CD4-positive, alpha-beta memory T cell (primary cell): ENCODE measurements at regions not wholly inside any gene's neighbourhood (a gene's known extent, or its start where the extent isn't known, plus 50 kb on each side); places are given as distances from the start of the nearest gene placed in this dataset.

ENCODE experiments used
- CTCF ChIA-PET: fragments of 350-600 bp; sonication (Branson Sonifier 250); formaldehyde crosslinking; loops from one replicate; lab custom pipeline; 2021; ENCODE audit warnings: inconsistent platforms; ENCODE audit not compliant: partially characterized antibody; lab: Charles Lee
- POLR2A ChIA-PET: fragments of 350-600 bp; sonication (Branson Sonifier 250); formaldehyde crosslinking; loops from one replicate; lab custom pipeline; 2021; ENCODE audit not compliant: partially characterized antibody; lab: Charles Lee
- DNase-seq, 5 donors: peaks; one replicate each; pipeline versions ENCODE4 v3.0.0 to v3.0.0-alpha.2; 2020 to 2022; ENCODE audit warnings: mixed read lengths in 1 of 5
- H3K27ac ChIP-seq: one replicate; pipeline ENCODE4 v1.7.0; 2013; ENCODE audit warnings: low read depth, low read length
- H3K27me3 ChIP-seq: 2 replicates; pipeline ENCODE4 v1.7.0; 2013; ENCODE audit warnings: mild to moderate bottlenecking, low read length, moderate library complexity; ENCODE audit not compliant: insufficient read depth
- H3K36me3 ChIP-seq: 2 replicates; pipeline ENCODE4 v1.7.0; 2013; ENCODE audit warnings: mild to moderate bottlenecking, low read length, moderate library complexity; ENCODE audit not compliant: insufficient read depth
- H3K4me1 ChIP-seq: 2 replicates; pipeline ENCODE4 v1.7.0; 2013; ENCODE audit warnings: mild to moderate bottlenecking, low read length, moderate library complexity; ENCODE audit not compliant: insufficient read depth
- H3K4me3 ChIP-seq, 2 donors: one replicate each; pipeline ENCODE4 v1.7.0; 2013; ENCODE audit warnings: low read length in 2 of 2, mild to moderate bottlenecking in 1 of 2
- H3K9me3 ChIP-seq, 2 donors: one replicate each; pipeline ENCODE4 v1.7.0; 2013; ENCODE audit warnings: low read length in 2 of 2, control low read depth in 1 of 2; ENCODE audit not compliant: control insufficient read depth in 1 of 2
- H3K27ac Mint-ChIP-seq, 7 donors: one replicate each; pipeline ENCODE4 v1.8.0; 2020 to 2021; ENCODE audit warnings: mixed read lengths in 7 of 7, mild to moderate bottlenecking in 6 of 7, inconsistent platforms in 3 of 7, moderate library complexity in 3 of 7
- H3K27me3 Mint-ChIP-seq, 2 donors: one replicate each; pipeline ENCODE4 v1.8.0; 2020 to 2021; ENCODE audit warnings: mixed read lengths in 2 of 2
- H3K36me3 Mint-ChIP-seq, 2 donors: one replicate each; pipeline ENCODE4 v1.8.0; 2020 to 2021; ENCODE audit warnings: mixed read lengths in 2 of 2, inconsistent platforms in 1 of 2, mild to moderate bottlenecking in 1 of 2
- H3K4me1 Mint-ChIP-seq, 4 donors: one replicate each; pipeline ENCODE4 v1.8.0; 2020 to 2021; ENCODE audit warnings: mixed read lengths in 4 of 4, mild to moderate bottlenecking in 1 of 4
- H3K4me3 Mint-ChIP-seq, 8 donors: one replicate each; pipeline ENCODE4 v1.8.0; 2020 to 2021; ENCODE audit warnings: mixed read lengths in 8 of 8, mild to moderate bottlenecking in 7 of 8, moderate library complexity in 6 of 8, inconsistent platforms in 3 of 8
- H3K9me3 Mint-ChIP-seq, 8 donors: one replicate each; pipeline ENCODE4 v1.8.0; 2020 to 2021; ENCODE audit warnings: mixed read lengths in 8 of 8, mild to moderate bottlenecking in 5 of 8, inconsistent platforms in 3 of 8, moderate library complexity in 1 of 8
- intact Hi-C: fragments of 100-400 bp; cut with micrococcal nuclease; formaldehyde crosslinking; loops from one replicate; pipeline ENCODE4 v1.15.1; 2023

- peaks cover 54% of the 10 kb centered on the region for H3K4me1 ChIP-seq
- DNase-seq: no peak
- peaks cover 2 to 51% (median 43%) of the 10 kb centered on the region in 8 donors for H3K9me3 Mint-ChIP-seq
- H3K4me3 ChIP-seq: no peak overlapping the region
- ChIA-PET POLR2A (interaction anchor here (1.3 to 2.4 kb wide), 2 partner anchors 9 to 20 kb away, joined by 3 to 9 read pairs; no protein-coding TSS in a partner anchor), CTCF (interaction anchor here (0.6 to 7.3 kb wide), 2 partner anchors 9 to 15 kb away, joined by 3 to 43 read pairs; no protein-coding TSS in a partner anchor)
- H3K4me1 Mint-ChIP-seq: peaks cover 18 to 78% (median 58%) of the 10 kb centered on the region in 4 donors
- H3K27ac ChIP-seq: no peak overlapping the region
- peak overlapping the region in 2 of 7 donors; percentile 78 to 83 for H3K27ac Mint-ChIP-seq
- no peaks in the 10 kb centered on the region for H3K27me3 ChIP-seq
- peaks cover 4% of the 10 kb centered on the region for H3K36me3 ChIP-seq
- peak overlapping the region in 5 of 8 donors; percentile 31 to 72 (median 55) for H3K4me3 Mint-ChIP-seq
- intact Hi-C loops: no loop called here
- H3K36me3 Mint-ChIP-seq: peaks cover 71 to 86% of the 10 kb centered on the region in 2 donors
- no peaks in the 10 kb centered on the region for H3K27me3 Mint-ChIP-seq
- peaks cover 0 to 5% of the 10 kb centered on the region in 2 donors for H3K9me3 ChIP-seq
These were observed 1503.6 kb upstream of the TMEM132C start for GRCh38 chr12:126763359-126763758.

- H3K9me3 Mint-ChIP-seq: peaks cover 6 to 74% (median 60%) of the 10 kb centered on the region in 8 donors
- peak overlapping the region in 2 of 8 donors; percentile 13 to 58 for H3K4me3 Mint-ChIP-seq
- peaks cover 64 to 71% of the 10 kb centered on the region in 2 donors for H3K36me3 Mint-ChIP-seq
- H3K4me1 Mint-ChIP-seq: peaks cover 33 to 79% (median 60%) of the 10 kb centered on the region in 4 donors
- intact Hi-C loops: no loop called here
- ChIA-PET POLR2A (interaction anchor here (0.8 to 1.8 kb wide), 2 partner anchors 20 to 41 kb away, joined by 3 to 5 read pairs; no protein-coding TSS in a partner anchor), CTCF (interaction anchor here (1.0 to 3.2 kb wide), 3 partner anchors 10 to 20 kb away, joined by 3 to 19 read pairs (median 7); no protein-coding TSS in a partner anchor)
- Histone ChIP-seq H3K27ac (no peak overlapping the region), H3K9me3 (peaks cover 0 to 10% of the 10 kb centered on the region in 2 donors), H3K36me3 (peaks cover 4% of the 10 kb centered on the region), H3K4me1 (peaks cover 70% of the 10 kb centered on the region), H3K27me3 (no peaks in the 10 kb centered on the region), H3K4me3 (peak overlapping the region in 1 of 2 donors; percentile 25)
- DNase-seq: peak in 1 of 5 donors; percentile 25
- H3K27me3 Mint-ChIP-seq: no peaks in the 10 kb centered on the region
- peak overlapping the region in 6 of 7 donors; percentile 18 to 91 (median 54) for H3K27ac Mint-ChIP-seq
These were observed 1499.6 kb upstream of the TMEM132C start for GRCh38 chr12:126767334-126767733.

- H3K4me3 ChIP-seq: peak overlapping the region in 1 of 2 donors; percentile 24
- Mint-ChIP-seq H3K36me3 (peaks cover 54 to 59% of the 10 kb centered on the region in 2 donors), H3K27ac (peak overlapping the region; percentile 77 to 94 (median 91)), H3K27me3 (no peaks in the 10 kb centered on the region), H3K4me1 (peaks cover 30 to 76% (median 53%) of the 10 kb centered on the region in 4 donors), H3K9me3 (peaks cover 6 to 66% (median 52%) of the 10 kb centered on the region in 8 donors), H3K4me3 (peak overlapping the region; percentile 49 to 83 (median 71))
- peaks cover 58% of the 10 kb centered on the region for H3K4me1 ChIP-seq
- no peaks in the 10 kb centered on the region for H3K27me3 ChIP-seq
- intact Hi-C loops: no loop called here
- H3K36me3 ChIP-seq: peaks cover 4% of the 10 kb centered on the region
- ChIA-PET CTCF (interaction anchor here (2.6 to 3.2 kb wide), 2 partner anchors 16 to 20 kb away, joined by 17 to 19 read pairs; no protein-coding TSS in a partner anchor), POLR2A (interaction anchor here (0.6 to 1.8 kb wide), 3 partner anchors 15 to 21 kb away, joined by 3 to 5 read pairs (median 3); no protein-coding TSS in a partner anchor)
- peak; percentile 47 to 57 (median 49) for DNase-seq
- peak overlapping the region; percentile 40 for H3K27ac ChIP-seq
- peaks cover 0 to 10% of the 10 kb centered on the region in 2 donors for H3K9me3 ChIP-seq
These were observed 1498.5 kb upstream of the TMEM132C start for GRCh38 chr12:126768517-126768916.

GRCh38 chr12:126770188-126770587 lies 1496.8 kb upstream of the TMEM132C start:
- Mint-ChIP-seq H3K27me3 (no peaks in the 10 kb centered on the region), H3K9me3 (peaks cover 3 to 52% (median 39%) of the 10 kb centered on the region in 8 donors), H3K4me1 (peaks cover 24 to 63% (median 40%) of the 10 kb centered on the region in 4 donors), H3K27ac (peak overlapping the region in 6 of 7 donors; percentile 17 to 95 (median 82)), H3K4me3 (peak overlapping the region; percentile 73 to 82 (median 78)), H3K36me3 (peaks cover 39 to 44% of the 10 kb centered on the region in 2 donors)
- Histone ChIP-seq H3K4me3 (no peak overlapping the region), H3K36me3 (peaks cover 4% of the 10 kb centered on the region), H3K27ac (no peak overlapping the region), H3K9me3 (peaks cover 0 to 10% of the 10 kb centered on the region in 2 donors), H3K27me3 (no peaks in the 10 kb centered on the region), H3K4me1 (peaks cover 48% of the 10 kb centered on the region)
- intact Hi-C loops: no loop called here
- ChIA-PET CTCF (interaction anchor here (2.6 to 3.2 kb wide), 2 partner anchors 14 to 22 kb away, joined by 17 to 19 read pairs; no protein-coding TSS in a partner anchor), POLR2A (interaction anchor here (1.2 kb wide), 1 partner anchor 13 kb away, joined by 3 read pairs; no protein-coding TSS in a partner anchor)
- no peak for DNase-seq

- Mint-ChIP-seq H3K27ac (peak overlapping the region; percentile 94 to 99 (median 98)), H3K36me3 (peaks cover 24 to 27% of the 10 kb centered on the region in 2 donors), H3K9me3 (peaks cover 3 to 34% (median 26%) of the 10 kb centered on the region in 8 donors), H3K27me3 (no peaks in the 10 kb centered on the region), H3K4me3 (peak overlapping the region; percentile 91 to 99 (median 96)), H3K4me1 (peaks cover 16 to 46% (median 28%) of the 10 kb centered on the region in 4 donors)
- POLR2A ChIA-PET: interaction anchor here (0.7 to 1.8 kb wide), 3 partner anchors 9 to 19 kb away, joined by 3 to 11 read pairs (median 9); no protein-coding TSS in a partner anchor
- H3K4me1 ChIP-seq: peaks cover 34% of the 10 kb centered on the region
- peak overlapping the region; percentile 1 to 61 for H3K4me3 ChIP-seq
- intact Hi-C loops: no loop called here
- DNase-seq: peak; percentile 69 to 87 (median 78)
- CTCF ChIA-PET: interaction anchor here (0.7 to 2.0 kb wide), 5 partner anchors 8 to 24 kb away, joined by 3 to 6 read pairs (median 4); no protein-coding TSS in a partner anchor
- no peaks in the 10 kb centered on the region for H3K36me3 ChIP-seq
- H3K27me3 ChIP-seq: no peaks in the 10 kb centered on the region
- peak overlapping the region; percentile 78 for H3K27ac ChIP-seq
- peaks cover 0 to 5% of the 10 kb centered on the region in 2 donors for H3K9me3 ChIP-seq
These were observed 1494.7 kb upstream of the TMEM132C start for GRCh38 chr12:126772171-126772864.

- intact Hi-C loops: no loop called here
- H3K4me1 Mint-ChIP-seq: peaks cover 16 to 41% (median 27%) of the 10 kb centered on the region in 4 donors
- H3K27ac ChIP-seq: peak overlapping the region; percentile 78
- peaks cover 23 to 27% of the 10 kb centered on the region in 2 donors for H3K36me3 Mint-ChIP-seq
- H3K4me1 ChIP-seq: peaks cover 27% of the 10 kb centered on the region
- CTCF ChIA-PET: interaction anchor here (2.0 kb wide), 1 partner anchor 11 kb away, joined by 6 read pairs; no protein-coding TSS in a partner anchor
- H3K27ac Mint-ChIP-seq: peak overlapping the region; percentile 39 to 99 (median 95)
- H3K4me3 Mint-ChIP-seq: peak overlapping the region in 1 of 8 donors; percentile 4
- H3K4me3 ChIP-seq: no peak overlapping the region
- no peaks in the 10 kb centered on the region for H3K27me3 ChIP-seq
- POLR2A ChIA-PET: interaction anchor here (1.8 kb wide), 1 partner anchor 11 kb away, joined by 11 read pairs; no protein-coding TSS in a partner anchor
- no peak for DNase-seq
- peaks cover 0 to 5% of the 10 kb centered on the region in 2 donors for H3K9me3 ChIP-seq
- H3K36me3 ChIP-seq: no peaks in the 10 kb centered on the region
- H3K9me3 Mint-ChIP-seq: peaks cover 3 to 34% (median 24%) of the 10 kb centered on the region in 8 donors
- no peaks in the 10 kb centered on the region for H3K27me3 Mint-ChIP-seq
These were observed 1494.0 kb upstream of the TMEM132C start for GRCh38 chr12:126773012-126773411.
